WTC11 (cell line): ENCODE measurements at regions not wholly inside any gene's neighbourhood (a gene's known extent, or its start where the extent isn't known, plus 50 kb on each side); places are given as distances from the start of the nearest gene placed in this dataset.

Experiments used
- ATAC-seq: fragments of 200-7000 bp; cut with Tn5 transposase; 2 replicates; pipeline ENCODE4 v1.10.0; 2021; ENCODE audit warnings: mild to moderate bottlenecking, moderate library complexity
- CTCF ChIA-PET: fragments of 300-600 bp; sonication (Branson Sonifier 250); formaldehyde crosslinking; loops from one replicate; lab custom pipeline; 2021; ENCODE audit warnings: antibody characterized with exemption; lab: Charles Lee
- POLR2A ChIA-PET: fragments of 350-600 bp; sonication (Branson Sonifier 250); formaldehyde crosslinking; loops from one replicate; lab custom pipeline; 2021; ENCODE audit warnings: antibody characterized with exemption; lab: Charles Lee
- DNase-seq: peaks from one replicate; pipeline ENCODE4 v3.0.0; 2021; ENCODE audit warnings: low spot score
- H3K27ac Mint-ChIP-seq: 2 replicates; pipeline ENCODE4 v1.8.0; 2021; ENCODE audit warnings: mixed read lengths
- H3K27me3 Mint-ChIP-seq: 2 replicates; pipeline ENCODE4 v1.8.0; 2021; ENCODE audit warnings: low read depth, mild to moderate bottlenecking, moderate library complexity, mixed read lengths
- H3K36me3 Mint-ChIP-seq: 2 replicates; pipeline ENCODE4 v1.8.0; 2021; ENCODE audit warnings: mixed read lengths
- H3K4me1 Mint-ChIP-seq: 2 replicates; pipeline ENCODE4 v1.8.0; 2022; ENCODE audit warnings: mixed read lengths
- H3K4me3 Mint-ChIP-seq: 2 replicates; pipeline ENCODE4 v1.8.0; 2021; ENCODE audit warnings: mild to moderate bottlenecking, moderate library complexity, mixed read lengths
- H3K9me3 Mint-ChIP-seq: 2 replicates; pipeline ENCODE4 v1.8.0; 2021; ENCODE audit warnings: mixed read lengths
- ETV6 ChIP-seq: sonication (generic); formaldehyde crosslinking; IDR thresholded peaks from 2 replicates; pipeline ENCODE4 v1.8.1; 2022; ENCODE audit warnings: mild to moderate bottlenecking, missing genetic modification reagents
- GABPB1 ChIP-seq: sonication (generic); formaldehyde crosslinking; IDR thresholded peaks from 2 replicates; pipeline ENCODE4 v1.8.1; 2023; ENCODE audit warnings: mild to moderate bottlenecking, missing genetic modification reagents
- IRF2 ChIP-seq: sonication (generic); formaldehyde crosslinking; IDR thresholded peaks from 2 replicates; pipeline ENCODE4 v1.8.0; 2022; ENCODE audit warnings: low read depth, missing genetic modification reagents, borderline replicate concordance
- KAT7 ChIP-seq: sonication (generic); formaldehyde crosslinking; IDR thresholded peaks from 2 replicates; pipeline ENCODE4 v1.8.1; 2023; ENCODE audit warnings: missing genetic modification reagents, mild to moderate bottlenecking, borderline replicate concordance
- MXD4 ChIP-seq: fragments of 250-450 bp; sonication (Bioruptor Pico); IDR thresholded peaks from 2 replicates; pipeline ENCODE4 v1.8.0; 2021; ENCODE audit warnings: mild to moderate bottlenecking, moderate library complexity, borderline replicate concordance
- MYBL2 ChIP-seq: sonication (generic); formaldehyde crosslinking; IDR thresholded peaks from 2 replicates; pipeline ENCODE4 v1.8.1; 2023; ENCODE audit warnings: mild to moderate bottlenecking, moderate library complexity, missing genetic modification reagents
- RORB ChIP-seq: fragments of 250-450 bp; sonication (Bioruptor Pico); IDR thresholded peaks from 2 replicates; pipeline ENCODE4 v1.9.0; 2021; ENCODE audit warnings: mild to moderate bottlenecking
- TCF7 ChIP-seq: sonication (generic); formaldehyde crosslinking; IDR thresholded peaks from 2 replicates; pipeline ENCODE4 v1.8.0; 2022; ENCODE audit warnings: mild to moderate bottlenecking, low read depth, missing genetic modification reagents, moderate library complexity
- USF2 ChIP-seq: sonication (generic); formaldehyde crosslinking; IDR thresholded peaks from 2 replicates; pipeline ENCODE4 v1.8.1; 2023; ENCODE audit warnings: mild to moderate bottlenecking, missing genetic modification reagents, moderate library complexity
- ZNF121 ChIP-seq: sonication (generic); formaldehyde crosslinking; IDR thresholded peaks from 2 replicates; pipeline ENCODE4 v1.8.0; 2023; ENCODE audit warnings: missing genetic modification reagents
- ZNF396 ChIP-seq: fragments of 250-450 bp; sonication (Bioruptor Pico); IDR thresholded peaks from 2 replicates; pipeline ENCODE4 v1.8.0; 2021; ENCODE audit warnings: mild to moderate bottlenecking, moderate library complexity, borderline replicate concordance
- ZNF416 ChIP-seq: fragments of 250-450 bp; sonication (Bioruptor Pico); IDR thresholded peaks from 2 replicates; pipeline ENCODE4 v1.9.0; 2021; ENCODE audit warnings: mild to moderate bottlenecking, inconsistent platforms
- ZNF423 ChIP-seq: fragments of 250-450 bp; sonication (Bioruptor Pico); IDR thresholded peaks from 2 replicates; pipeline ENCODE4 v2.1.2; 2022; ENCODE audit warnings: mild to moderate bottlenecking, moderate library complexity
- TF ChIP-seq, protein P1 (sequence below): sonication (generic); formaldehyde crosslinking; IDR thresholded peaks from 2 replicates; pipeline ENCODE4 v1.8.0; 2023; ENCODE audit warnings: missing genetic modification reagents, mild to moderate bottlenecking, borderline replicate concordance
- TF ChIP-seq, protein P2 (sequence below): sonication (generic); formaldehyde crosslinking; IDR thresholded peaks from 2 replicates; pipeline ENCODE4 v1.8.1; 2022; ENCODE audit warnings: mild to moderate bottlenecking, moderate library complexity, missing genetic modification reagents
- TF ChIP-seq, protein P3 (sequence below): sonication (generic); formaldehyde crosslinking; conservative IDR thresholded peaks from 2 replicates; pipeline ENCODE4 v1.8.1; 2022; ENCODE audit warnings: mild to moderate bottlenecking, missing genetic modification reagents
- TF ChIP-seq, protein P4 (sequence below): fragments of 250-450 bp; sonication (Bioruptor Pico); IDR thresholded peaks from 2 replicates; pipeline ENCODE4 v1.8.0; 2021; ENCODE audit warnings: mild to moderate bottlenecking
- TF ChIP-seq, protein P5 (sequence below): sonication (generic); formaldehyde crosslinking; IDR thresholded peaks from 2 replicates; pipeline ENCODE4 v1.8.1; 2023; ENCODE audit warnings: mild to moderate bottlenecking, missing genetic modification reagents
- TF ChIP-seq, protein P6 (sequence below): fragments of 250-450 bp; sonication (Bioruptor Pico); IDR thresholded peaks from 2 replicates; pipeline ENCODE4 v1.9.0; 2021; ENCODE audit warnings: mild to moderate bottlenecking
- TF ChIP-seq, protein P7 (sequence below): sonication (generic); formaldehyde crosslinking; IDR thresholded peaks from 2 replicates; pipeline ENCODE4 v1.8.1; 2023; ENCODE audit warnings: mild to moderate bottlenecking, missing genetic modification reagents, moderate library complexity

DNA sequence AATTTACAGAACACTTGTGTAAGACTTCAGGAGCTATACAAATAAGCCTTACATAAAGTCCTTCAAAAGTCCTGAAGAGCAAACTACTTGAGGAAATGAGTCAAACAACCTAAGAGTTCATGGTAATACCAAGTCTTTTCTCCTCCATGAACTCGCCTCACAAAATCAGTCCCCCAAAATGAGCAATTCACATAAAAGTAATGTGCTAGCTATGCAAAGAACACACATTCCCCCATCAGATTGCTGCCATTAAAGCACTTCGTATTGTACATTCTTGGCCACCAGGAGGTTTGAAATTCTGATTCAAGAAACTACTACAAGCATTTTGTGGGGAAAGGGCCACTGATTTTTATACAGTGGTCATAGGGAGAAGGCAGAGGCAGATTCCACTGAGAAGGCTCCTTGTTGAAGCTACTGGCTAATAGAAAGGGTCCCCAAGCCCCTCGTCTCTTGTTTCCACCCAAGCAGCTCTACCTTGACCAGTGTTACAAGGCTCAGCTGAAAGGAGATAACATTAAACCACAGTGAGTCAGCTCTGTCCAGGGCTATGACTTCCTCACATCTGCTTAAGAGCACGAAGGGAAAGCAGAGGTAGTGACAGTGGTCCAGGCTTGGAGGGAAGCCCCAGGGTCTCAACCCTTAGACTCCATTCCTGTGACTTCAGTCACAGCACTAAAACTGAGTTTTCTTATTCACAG lies 115.2 kb upstream of the CDK1 start (continued):
- TF ChIP-seq, protein P1, sequence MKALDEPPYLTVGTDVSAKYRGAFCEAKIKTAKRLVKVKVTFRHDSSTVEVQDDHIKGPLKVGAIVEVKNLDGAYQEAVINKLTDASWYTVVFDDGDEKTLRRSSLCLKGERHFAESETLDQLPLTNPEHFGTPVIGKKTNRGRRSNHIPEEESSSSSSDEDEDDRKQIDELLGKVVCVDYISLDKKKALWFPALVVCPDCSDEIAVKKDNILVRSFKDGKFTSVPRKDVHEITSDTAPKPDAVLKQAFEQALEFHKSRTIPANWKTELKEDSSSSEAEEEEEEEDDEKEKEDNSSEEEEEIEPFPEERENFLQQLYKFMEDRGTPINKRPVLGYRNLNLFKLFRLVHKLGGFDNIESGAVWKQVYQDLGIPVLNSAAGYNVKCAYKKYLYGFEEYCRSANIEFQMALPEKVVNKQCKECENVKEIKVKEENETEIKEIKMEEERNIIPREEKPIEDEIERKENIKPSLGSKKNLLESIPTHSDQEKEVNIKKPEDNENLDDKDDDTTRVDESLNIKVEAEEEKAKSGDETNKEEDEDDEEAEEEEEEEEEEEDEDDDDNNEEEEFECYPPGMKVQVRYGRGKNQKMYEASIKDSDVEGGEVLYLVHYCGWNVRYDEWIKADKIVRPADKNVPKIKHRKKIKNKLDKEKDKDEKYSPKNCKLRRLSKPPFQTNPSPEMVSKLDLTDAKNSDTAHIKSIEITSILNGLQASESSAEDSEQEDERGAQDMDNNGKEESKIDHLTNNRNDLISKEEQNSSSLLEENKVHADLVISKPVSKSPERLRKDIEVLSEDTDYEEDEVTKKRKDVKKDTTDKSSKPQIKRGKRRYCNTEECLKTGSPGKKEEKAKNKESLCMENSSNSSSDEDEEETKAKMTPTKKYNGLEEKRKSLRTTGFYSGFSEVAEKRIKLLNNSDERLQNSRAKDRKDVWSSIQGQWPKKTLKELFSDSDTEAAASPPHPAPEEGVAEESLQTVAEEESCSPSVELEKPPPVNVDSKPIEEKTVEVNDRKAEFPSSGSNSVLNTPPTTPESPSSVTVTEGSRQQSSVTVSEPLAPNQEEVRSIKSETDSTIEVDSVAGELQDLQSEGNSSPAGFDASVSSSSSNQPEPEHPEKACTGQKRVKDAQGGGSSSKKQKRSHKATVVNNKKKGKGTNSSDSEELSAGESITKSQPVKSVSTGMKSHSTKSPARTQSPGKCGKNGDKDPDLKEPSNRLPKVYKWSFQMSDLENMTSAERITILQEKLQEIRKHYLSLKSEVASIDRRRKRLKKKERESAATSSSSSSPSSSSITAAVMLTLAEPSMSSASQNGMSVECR (CRISPR knock-in tag) = no peak
- TF ChIP-seq, protein P2, sequence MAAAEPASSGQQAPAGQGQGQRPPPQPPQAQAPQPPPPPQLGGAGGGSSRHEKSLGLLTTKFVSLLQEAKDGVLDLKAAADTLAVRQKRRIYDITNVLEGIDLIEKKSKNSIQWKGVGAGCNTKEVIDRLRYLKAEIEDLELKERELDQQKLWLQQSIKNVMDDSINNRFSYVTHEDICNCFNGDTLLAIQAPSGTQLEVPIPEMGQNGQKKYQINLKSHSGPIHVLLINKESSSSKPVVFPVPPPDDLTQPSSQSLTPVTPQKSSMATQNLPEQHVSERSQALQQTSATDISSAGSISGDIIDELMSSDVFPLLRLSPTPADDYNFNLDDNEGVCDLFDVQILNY (CRISPR knock-in tag) = no peak
- no peak for TF ChIP-seq MXD4 (CRISPR knock-in tag)
- no peak for TF ChIP-seq RORB (CRISPR knock-in tag)
- no peak for TF ChIP-seq USF2
- TF ChIP-seq, protein P3, sequence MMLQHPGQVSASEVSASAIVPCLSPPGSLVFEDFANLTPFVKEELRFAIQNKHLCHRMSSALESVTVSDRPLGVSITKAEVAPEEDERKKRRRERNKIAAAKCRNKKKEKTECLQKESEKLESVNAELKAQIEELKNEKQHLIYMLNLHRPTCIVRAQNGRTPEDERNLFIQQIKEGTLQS (CRISPR knock-in tag) = no peak
- TF ChIP-seq, protein P4, sequence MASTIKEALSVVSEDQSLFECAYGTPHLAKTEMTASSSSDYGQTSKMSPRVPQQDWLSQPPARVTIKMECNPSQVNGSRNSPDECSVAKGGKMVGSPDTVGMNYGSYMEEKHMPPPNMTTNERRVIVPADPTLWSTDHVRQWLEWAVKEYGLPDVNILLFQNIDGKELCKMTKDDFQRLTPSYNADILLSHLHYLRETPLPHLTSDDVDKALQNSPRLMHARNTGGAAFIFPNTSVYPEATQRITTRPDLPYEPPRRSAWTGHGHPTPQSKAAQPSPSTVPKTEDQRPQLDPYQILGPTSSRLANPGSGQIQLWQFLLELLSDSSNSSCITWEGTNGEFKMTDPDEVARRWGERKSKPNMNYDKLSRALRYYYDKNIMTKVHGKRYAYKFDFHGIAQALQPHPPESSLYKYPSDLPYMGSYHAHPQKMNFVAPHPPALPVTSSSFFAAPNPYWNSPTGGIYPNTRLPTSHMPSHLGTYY = no peak
- no peak for TF ChIP-seq ZNF416
- TF ChIP-seq, protein P5, sequence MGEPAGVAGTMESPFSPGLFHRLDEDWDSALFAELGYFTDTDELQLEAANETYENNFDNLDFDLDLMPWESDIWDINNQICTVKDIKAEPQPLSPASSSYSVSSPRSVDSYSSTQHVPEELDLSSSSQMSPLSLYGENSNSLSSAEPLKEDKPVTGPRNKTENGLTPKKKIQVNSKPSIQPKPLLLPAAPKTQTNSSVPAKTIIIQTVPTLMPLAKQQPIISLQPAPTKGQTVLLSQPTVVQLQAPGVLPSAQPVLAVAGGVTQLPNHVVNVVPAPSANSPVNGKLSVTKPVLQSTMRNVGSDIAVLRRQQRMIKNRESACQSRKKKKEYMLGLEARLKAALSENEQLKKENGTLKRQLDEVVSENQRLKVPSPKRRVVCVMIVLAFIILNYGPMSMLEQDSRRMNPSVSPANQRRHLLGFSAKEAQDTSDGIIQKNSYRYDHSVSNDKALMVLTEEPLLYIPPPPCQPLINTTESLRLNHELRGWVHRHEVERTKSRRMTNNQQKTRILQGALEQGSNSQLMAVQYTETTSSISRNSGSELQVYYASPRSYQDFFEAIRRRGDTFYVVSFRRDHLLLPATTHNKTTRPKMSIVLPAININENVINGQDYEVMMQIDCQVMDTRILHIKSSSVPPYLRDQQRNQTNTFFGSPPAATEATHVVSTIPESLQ (CRISPR knock-in tag) = no peak
- TF ChIP-seq ZNF423 (CRISPR knock-in tag) = no peak
- TF ChIP-seq ZNF121 = no peak
- no peak for TF ChIP-seq MYBL2
- no peak for TF ChIP-seq IRF2 (CRISPR knock-in tag)

GRCh38 chr10:60661637-60662036 lies 116.6 kb upstream of the CDK1 start:
- no peaks in the 10 kb centered on the region for H3K27me3 Mint-ChIP-seq
- ATAC-seq (0 out of 2 replicates have a peak, but pooled peaks have one; percentile 24), DNase-seq (no peak)
- H3K27ac Mint-ChIP-seq = peak overlapping the region; percentile 81; the same call in 1 of the 2 replicates
- peaks cover 49% of the 10 kb centered on the region for H3K4me1 Mint-ChIP-seq
- H3K36me3 Mint-ChIP-seq = 0 out of 2 replicates have a peak, but pooled peaks cover 2% of the 10 kb centered on the region
- H3K9me3 Mint-ChIP-seq = peaks cover 14% of the 10 kb centered on the region
- POLR2A ChIA-PET = no interaction called here
- CTCF ChIA-PET = interaction anchor here (1.5 to 3.3 kb wide), 3 partner anchors 12 to 423 kb away, joined by 3 to 13 read pairs (median 4); no protein-coding TSS in a partner anchor
- H3K4me3 Mint-ChIP-seq = peak overlapping the region; percentile 21; the same call in 1 of the 2 replicates
- TF ChIP-seq MYBL2 (no peak), TCF7 (CRISPR knock-in tag) (no peak), KAT7 (no peak), ETV6 (CRISPR knock-in tag) (no peak), ZNF396 (CRISPR knock-in tag) (no peak), GABPB1 (CRISPR knock-in tag) (no peak)
- TF ChIP-seq, protein P6, sequence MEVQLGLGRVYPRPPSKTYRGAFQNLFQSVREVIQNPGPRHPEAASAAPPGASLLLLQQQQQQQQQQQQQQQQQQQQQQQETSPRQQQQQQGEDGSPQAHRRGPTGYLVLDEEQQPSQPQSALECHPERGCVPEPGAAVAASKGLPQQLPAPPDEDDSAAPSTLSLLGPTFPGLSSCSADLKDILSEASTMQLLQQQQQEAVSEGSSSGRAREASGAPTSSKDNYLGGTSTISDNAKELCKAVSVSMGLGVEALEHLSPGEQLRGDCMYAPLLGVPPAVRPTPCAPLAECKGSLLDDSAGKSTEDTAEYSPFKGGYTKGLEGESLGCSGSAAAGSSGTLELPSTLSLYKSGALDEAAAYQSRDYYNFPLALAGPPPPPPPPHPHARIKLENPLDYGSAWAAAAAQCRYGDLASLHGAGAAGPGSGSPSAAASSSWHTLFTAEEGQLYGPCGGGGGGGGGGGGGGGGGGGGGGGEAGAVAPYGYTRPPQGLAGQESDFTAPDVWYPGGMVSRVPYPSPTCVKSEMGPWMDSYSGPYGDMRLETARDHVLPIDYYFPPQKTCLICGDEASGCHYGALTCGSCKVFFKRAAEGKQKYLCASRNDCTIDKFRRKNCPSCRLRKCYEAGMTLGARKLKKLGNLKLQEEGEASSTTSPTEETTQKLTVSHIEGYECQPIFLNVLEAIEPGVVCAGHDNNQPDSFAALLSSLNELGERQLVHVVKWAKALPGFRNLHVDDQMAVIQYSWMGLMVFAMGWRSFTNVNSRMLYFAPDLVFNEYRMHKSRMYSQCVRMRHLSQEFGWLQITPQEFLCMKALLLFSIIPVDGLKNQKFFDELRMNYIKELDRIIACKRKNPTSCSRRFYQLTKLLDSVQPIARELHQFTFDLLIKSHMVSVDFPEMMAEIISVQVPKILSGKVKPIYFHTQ (CRISPR knock-in tag) = no peak
- TF ChIP-seq, protein P7, sequence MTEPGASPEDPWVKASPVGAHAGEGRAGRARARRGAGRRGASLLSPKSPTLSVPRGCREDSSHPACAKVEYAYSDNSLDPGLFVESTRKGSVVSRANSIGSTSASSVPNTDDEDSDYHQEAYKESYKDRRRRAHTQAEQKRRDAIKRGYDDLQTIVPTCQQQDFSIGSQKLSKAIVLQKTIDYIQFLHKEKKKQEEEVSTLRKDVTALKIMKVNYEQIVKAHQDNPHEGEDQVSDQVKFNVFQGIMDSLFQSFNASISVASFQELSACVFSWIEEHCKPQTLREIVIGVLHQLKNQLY = no peak
